ENCODE measurements at regions not wholly inside any gene's neighbourhood (a gene's known extent, or its start where the extent isn't known, plus 50 kb on each side); places are given as distances from the start of the nearest gene placed in this dataset.

DNA sequence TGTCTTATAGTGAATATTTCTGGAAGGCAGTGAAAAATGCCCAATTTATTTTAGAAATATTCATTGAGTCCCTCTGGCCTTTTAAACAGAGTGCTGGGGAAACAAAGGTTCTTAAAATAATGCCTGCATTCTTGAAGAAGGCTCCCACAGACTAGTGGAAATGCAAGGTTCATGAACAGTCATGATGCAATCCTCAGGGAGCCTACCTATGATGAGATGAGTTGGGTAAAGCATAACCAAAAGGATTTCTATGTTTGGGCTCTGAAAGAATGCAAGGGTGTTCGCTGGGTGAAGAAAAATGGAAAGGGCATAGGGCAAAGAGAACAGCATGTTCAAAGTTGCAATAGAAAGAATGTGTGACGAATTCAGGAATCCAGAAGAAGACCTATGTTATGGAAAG lies 214.5 kb upstream of the MAF start:
- intact Hi-C loops (cut with DNase I; ENCODE audit: low total_unique reads), result no loop called here
- TF ChIP-seq, protein P1, sequence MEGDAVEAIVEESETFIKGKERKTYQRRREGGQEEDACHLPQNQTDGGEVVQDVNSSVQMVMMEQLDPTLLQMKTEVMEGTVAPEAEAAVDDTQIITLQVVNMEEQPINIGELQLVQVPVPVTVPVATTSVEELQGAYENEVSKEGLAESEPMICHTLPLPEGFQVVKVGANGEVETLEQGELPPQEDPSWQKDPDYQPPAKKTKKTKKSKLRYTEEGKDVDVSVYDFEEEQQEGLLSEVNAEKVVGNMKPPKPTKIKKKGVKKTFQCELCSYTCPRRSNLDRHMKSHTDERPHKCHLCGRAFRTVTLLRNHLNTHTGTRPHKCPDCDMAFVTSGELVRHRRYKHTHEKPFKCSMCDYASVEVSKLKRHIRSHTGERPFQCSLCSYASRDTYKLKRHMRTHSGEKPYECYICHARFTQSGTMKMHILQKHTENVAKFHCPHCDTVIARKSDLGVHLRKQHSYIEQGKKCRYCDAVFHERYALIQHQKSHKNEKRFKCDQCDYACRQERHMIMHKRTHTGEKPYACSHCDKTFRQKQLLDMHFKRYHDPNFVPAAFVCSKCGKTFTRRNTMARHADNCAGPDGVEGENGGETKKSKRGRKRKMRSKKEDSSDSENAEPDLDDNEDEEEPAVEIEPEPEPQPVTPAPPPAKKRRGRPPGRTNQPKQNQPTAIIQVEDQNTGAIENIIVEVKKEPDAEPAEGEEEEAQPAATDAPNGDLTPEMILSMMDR (IDR thresholded peaks at IDR 0.05), result no peak
- TF ChIP-seq POLR2A (IDR thresholded peaks at IDR 0.05), result no peak
- DNase-seq (ENCODE audit: low spot score in 2 of 2), result no peak
- 91 to 94% methylated on average over 2 of the region's 2 CpGs for WGBS, 2 donors
- H3K4me3 ChIP-seq (ENCODE audit: low read depth, poor library complexity, severe bottlenecking), result no peak overlapping the region

DNA sequence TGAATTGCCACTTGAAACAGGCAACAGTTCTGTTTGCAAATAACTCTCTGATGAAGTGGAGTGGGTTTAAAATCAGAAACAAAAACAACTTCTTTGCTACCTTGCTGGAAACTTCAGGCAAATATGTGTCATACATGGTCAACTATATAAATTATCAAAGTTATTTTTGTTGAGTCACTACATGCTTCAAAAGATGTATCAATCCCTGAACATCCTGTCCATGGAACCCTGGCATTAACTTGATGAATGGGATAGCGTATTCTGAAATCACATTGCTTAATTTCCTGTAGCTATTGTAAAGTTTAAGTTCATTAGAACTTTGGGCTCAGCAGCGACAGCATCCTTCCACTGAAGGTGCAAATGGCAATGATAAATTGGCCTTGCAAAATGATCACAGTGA lies 213.6 kb upstream of the MAF start:
- no peak overlapping the region for H3K4me3 ChIP-seq (ENCODE audit: low read depth, poor library complexity, severe bottlenecking)
- no peak for DNase-seq (ENCODE audit: low spot score in 2 of 2)
- WGBS, 2 donors, result 90 to 93% methylated on average over 2 of the region's 2 CpGs
- no peak for TF ChIP-seq POLR2A (IDR thresholded peaks at IDR 0.05)
- TF ChIP-seq, protein P1 (IDR thresholded peaks at IDR 0.05), result no peak
- intact Hi-C loops (cut with DNase I; ENCODE audit: low total_unique reads), result no loop called here

- intact Hi-C loops (cut with DNase I; ENCODE audit: low total_unique reads), result no loop called here
- DNase-seq (ENCODE audit: low spot score in 2 of 2), result no peak
- TF ChIP-seq POLR2A (IDR thresholded peaks at IDR 0.05), result no peak
- TF ChIP-seq, protein P1 (IDR thresholded peaks at IDR 0.05), result no peak
- 31 to 40% methylated on average over 2 of the region's 2 CpGs for WGBS, 2 donors
- H3K4me3 ChIP-seq (ENCODE audit: low read depth, poor library complexity, severe bottlenecking), result no peak overlapping the region
These were observed 211.0 kb upstream of the MAF start for GRCh38 chr16:79811541-79811940.

DNA sequence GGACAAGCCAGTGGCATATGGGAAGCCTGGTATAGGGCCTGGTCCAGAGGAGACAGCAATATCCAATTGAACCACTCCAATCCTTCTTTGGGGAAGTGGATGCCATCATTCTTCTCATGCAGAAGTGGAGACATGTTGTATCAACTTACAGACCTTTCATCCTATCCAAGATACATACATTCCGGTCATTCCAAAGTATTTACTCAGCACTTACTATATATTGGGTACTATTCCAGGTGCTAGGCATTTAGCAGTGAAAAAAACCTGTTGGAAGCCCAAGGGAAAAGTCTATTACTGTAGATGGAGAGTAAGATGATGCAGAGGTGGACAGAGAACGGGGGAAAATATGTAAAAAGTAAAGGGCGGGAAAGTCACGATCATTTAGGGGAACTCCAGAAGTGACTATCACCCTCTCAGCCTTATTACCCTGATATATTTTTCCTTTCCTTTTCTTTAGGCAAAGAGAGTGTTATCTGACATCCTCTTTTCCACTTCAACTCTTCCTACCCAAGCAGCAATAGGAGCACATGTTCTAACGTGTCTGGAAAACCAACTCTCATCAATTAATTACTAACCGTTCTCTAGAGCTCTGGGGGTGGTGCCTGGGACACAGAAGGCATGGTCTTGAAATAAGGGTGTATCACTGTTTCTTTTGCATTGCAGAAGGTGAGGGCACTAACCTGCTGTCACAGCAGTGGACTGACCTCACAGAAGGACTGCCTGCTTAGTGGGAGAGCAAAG lies 210.1 kb upstream of the MAF start:
- intact Hi-C loops (cut with DNase I; ENCODE audit: low total_unique reads), result no loop called here
- TF ChIP-seq, protein P1 (IDR thresholded peaks at IDR 0.05), result no peak
- no peak for TF ChIP-seq POLR2A (IDR thresholded peaks at IDR 0.05)
- no peak overlapping the region for H3K4me3 ChIP-seq (ENCODE audit: low read depth, poor library complexity, severe bottlenecking)
- DNase-seq (ENCODE audit: low spot score in 2 of 2), result no peak
- WGBS, 2 donors, result 36 to 45% methylated on average over 6 of the region's 6 CpGs

DNA sequence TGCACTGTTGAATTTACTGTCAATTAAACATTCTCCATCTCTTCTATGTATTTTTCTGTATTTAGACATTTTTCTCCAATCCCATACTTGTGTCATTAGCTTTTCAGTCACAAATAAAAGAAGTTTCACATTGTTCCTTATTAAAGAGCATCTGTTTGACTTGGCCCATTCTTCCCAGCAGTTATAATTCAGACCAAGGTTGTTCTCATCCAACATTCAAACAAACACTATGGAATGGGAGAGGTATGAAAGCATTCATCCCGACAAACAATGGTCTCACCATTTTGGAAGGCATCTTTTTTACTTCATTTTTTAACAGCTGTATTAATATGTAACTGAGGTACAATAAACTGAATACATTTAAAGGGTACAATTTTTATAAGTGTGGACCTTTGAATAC lies 208.8 kb upstream of the MAF start:
- H3K4me3 ChIP-seq (ENCODE audit: low read depth, poor library complexity, severe bottlenecking), result no peak overlapping the region
- WGBS, 2 donors, result 60 to 70% methylated on average over 1 of the region's 1 CpG
- no peak for DNase-seq (ENCODE audit: low spot score in 2 of 2)
- no peak for TF ChIP-seq POLR2A (IDR thresholded peaks at IDR 0.05)
- TF ChIP-seq, protein P1 (IDR thresholded peaks at IDR 0.05), result no peak
- intact Hi-C loops (cut with DNase I; ENCODE audit: low total_unique reads), result no loop called here

DNA sequence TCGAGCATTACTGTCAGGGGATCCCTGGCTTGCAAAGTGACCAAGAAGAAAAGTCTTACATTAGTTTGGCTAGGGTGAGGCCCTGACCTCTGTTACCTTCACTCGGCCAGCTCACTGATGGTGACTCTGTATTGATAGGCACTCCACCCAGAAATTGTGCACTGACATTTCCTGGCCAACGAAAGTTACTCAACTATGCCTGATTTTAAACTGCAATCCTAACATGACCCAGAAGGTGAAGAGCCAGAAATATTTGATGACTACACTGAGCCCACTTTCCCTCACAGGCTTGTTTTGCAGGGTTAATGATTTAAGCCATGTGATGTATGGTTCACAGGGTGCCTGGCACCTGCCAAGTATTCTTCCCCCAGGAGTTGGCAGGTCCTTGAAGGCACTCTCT lies 208.2 kb upstream of the MAF start:
- intact Hi-C loops (cut with DNase I; ENCODE audit: low total_unique reads), result no loop called here
- WGBS, 2 donors, result 29 to 42% methylated on average over 3 of the region's 3 CpGs
- no peak overlapping the region for H3K4me3 ChIP-seq (ENCODE audit: low read depth, poor library complexity, severe bottlenecking)
- TF ChIP-seq, protein P1 (IDR thresholded peaks at IDR 0.05), result no peak
- DNase-seq (ENCODE audit: low spot score in 2 of 2), result no peak

All from lower leg skin (tissue), 4 donors.